ENCODE measurements at regions not wholly inside any gene's neighbourhood (a gene's known extent, or its start where the extent isn't known, plus 50 kb on each side); places are given as distances from the start of the nearest gene placed in this dataset.
"Not testable (repeated sequence)": the region's sequence is repeated elsewhere in the genome, so short reads cannot be mapped to it uniquely, and the experiment has no call there.

- no peak for DNase-seq
Measured at GRCh38 chr3:5707794-5708193, 520.3 kb downstream of the EDEM1 start.

- no peak for DNase-seq
Measured at GRCh38 chr3:5709714-5710113, 522.2 kb downstream of the EDEM1 start.

- DNase-seq: no peak
Measured at GRCh38 chr3:5710718-5711117, 523.2 kb downstream of the EDEM1 start.

- no peak for DNase-seq
Measured at GRCh38 chr3:5717254-5717653, 529.7 kb downstream of the EDEM1 start.

GRCh38 chr3:5719668-5720067 is 532.2 kb downstream of the EDEM1 start:
- not testable (repeated sequence) for DNase-seq

- DNase-seq: no peak
Measured at GRCh38 chr3:5725801-5726200, 538.3 kb downstream of the EDEM1 start.

- DNase-seq: no peak
Measured at GRCh38 chr3:5726621-5727020, 539.1 kb downstream of the EDEM1 start.

GRCh38 chr3:5727743-5728484 is 540.4 kb downstream of the EDEM1 start:
- DNase-seq: no peak

DNA sequence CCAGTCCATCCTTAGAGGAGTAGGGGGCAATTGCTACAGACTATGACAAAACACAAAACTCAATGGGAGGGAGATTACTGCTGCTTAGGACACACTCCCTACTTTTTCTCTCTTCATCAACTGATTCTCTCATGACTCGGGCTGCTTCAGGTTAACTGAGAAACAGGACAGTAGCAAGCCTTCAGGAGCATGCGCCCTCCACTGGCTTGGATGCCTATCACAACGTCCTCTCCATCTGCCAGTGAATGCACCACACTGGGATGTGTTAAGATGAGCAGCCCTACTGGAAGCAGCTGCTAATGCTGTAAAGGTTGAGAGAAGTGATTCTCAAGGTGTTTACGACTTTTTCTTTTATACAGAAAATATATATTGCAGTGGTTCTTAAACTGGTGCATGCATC is 542.3 kb downstream of the EDEM1 start:
- DNase-seq: no peak

DNA sequence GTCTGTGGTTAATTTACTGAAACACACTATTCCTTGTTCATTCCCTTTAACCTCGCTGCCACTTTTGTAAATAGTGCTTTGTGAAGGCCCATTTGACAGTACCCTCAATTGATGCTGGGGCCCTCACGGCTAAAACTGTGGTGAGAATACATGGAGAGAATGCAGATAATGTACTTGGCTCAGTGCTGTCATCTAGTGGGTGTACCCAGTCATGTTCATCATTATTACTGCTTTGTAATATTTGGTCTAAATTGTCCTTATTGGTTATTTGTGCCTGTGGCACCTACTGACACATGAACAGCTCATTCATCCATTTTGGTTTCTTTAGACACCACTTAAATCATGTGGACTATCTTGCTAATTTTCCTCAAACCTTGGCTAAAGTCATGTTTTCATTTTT is 543.6 kb downstream of the EDEM1 start:
- DNase-seq: no peak

DNA sequence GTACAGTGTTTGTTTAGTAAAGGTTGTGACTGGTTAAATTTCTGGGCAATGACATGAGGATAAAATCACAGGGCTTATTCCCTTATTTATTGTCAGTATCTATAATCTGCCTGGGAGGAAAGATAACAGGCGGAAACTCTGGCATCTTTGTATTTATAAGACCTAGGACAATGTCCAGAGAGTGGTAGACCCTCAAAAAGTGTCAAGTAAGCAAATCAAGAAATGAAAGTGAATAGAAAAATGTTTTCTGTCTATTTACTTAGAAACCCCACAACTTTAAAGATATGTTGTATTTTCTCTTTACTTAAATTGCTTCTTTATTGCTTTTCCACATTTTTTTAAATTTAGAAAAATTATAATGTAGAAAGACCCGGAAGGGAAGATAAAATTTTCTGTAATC is 544.6 kb downstream of the EDEM1 start:
- DNase-seq: no peak

DNA sequence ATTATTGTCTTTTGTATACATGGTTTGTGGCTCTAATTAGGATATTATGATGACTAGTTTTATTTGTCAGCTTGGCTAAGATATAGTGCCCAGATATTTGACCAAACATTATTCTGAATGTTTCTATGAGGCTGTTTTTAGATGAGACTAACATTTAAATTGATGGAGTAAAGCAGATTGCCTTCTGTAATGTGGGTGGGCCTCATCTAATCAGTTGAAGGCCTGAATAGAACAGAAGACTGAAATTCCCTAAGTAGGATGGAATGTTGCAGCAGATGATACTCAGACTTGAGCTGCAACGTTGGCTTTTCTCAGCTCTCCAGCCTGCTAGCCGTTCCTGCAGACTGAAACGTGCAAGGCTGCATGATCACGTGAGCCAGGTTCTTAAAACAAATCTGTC is 546.5 kb downstream of the EDEM1 start:
- DNase-seq: no peak

DNA sequence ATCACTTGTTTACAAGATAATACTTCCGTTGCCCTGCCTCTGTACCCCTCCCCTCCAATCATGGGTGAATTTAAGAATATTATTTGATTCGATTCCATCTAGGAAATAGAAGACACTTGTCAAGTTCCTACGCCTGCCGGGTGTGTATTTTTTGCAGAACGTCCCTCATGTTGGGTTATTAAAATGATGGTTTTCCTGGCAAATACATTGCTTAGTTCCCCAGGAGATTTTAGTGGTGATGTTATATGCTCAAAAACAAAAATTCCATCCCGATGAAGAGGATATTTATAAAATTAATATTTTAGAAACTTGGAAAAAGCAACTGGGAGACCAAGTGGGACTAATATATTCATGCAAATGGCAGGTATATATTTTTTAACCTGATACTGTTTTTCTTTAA is 548.4 kb downstream of the EDEM1 start:
- no peak for DNase-seq

DNA sequence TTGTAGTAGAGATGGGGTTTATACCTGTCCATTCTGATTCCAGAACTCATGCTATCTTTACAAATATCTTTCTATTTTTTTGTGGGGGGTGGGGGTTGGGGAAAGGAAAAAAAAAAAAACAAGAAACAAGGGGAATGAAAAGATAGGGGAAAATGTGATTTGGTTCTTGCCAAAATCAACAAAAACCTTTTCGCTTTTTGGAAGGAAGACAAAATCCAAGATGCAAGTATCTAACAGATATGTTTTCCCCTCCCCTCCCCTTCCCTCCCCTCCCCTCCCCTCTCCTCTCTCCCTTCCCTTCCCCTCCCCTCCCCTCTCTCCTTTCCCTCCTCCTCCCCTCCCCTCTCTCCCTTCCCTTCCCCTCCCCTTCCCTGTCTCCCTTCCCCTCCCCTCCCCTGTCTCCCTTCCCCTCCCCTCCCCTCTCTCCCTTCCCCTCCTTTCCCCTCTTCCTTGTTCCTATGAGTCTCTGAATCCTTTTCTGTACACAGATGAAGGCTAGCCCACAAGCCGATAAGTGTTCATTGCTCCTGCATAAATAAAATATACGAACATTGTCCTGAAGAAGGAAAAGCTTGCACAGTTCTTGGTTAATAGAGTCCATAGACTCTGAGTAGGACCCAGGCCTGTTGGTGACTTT is 551.9 kb downstream of the EDEM1 start:
- no peak for DNase-seq

DNA sequence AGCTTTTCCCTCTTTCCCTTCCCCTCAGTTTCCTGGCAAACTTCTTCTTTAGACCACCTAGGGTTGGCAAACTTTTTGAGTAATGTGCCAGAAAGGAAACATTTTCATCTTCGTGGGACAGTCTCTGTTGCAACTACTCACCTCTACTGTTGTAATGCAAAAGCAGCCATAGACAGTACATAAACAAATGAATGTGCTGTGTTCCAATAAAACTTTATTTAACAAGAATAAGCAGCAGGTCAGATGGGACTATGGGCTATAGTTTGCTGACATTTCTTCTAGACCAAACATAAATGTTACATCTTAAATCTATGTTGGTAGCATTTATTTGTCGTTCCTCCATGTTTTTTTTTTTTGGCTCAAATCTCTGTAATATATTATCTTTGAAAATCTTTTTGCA is 552.4 kb downstream of the EDEM1 start:
- DNase-seq: no peak

DNA sequence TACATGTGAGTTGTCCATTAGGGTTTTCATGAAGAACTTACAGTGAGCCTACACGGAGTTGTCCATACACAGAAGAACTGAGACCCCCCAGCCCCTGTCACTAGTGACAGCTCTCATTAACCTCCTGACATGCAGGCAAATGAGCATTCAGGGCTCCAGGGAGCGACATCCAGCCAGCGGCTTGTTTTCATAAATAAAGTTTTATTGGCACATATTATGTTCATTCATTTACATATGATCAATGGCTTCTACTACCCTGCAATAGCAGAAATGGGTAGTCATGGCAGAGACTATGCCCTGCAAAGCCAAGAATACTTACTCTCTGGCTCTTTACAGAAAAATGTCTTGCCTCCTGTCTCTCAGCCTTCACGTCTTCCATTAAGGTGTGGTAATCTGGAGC is 553.5 kb downstream of the EDEM1 start:
- DNase-seq: no peak

DNA sequence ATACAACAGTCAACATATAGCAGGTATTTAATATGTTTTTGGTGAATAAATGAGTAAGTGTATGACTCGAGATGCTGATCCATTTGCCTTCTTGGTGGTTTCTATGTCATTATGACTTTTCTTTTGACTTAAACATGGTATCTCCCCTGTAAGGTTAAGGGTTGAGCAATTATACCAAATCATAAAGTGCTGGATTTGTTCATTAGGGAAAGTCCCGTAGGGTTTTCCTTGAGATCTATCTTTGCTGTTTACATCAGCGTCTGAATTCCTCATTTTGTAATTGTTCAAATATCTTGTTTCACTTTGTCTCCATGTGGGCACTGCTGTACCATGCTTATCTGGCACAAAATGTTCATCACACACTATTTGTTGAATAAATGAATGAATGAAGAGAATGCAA is 562.6 kb downstream of the EDEM1 start:
- no peak for DNase-seq

GRCh38 chr3:5750874-5751640 is 563.5 kb downstream of the EDEM1 start:
- DNase-seq: no peak

DNA sequence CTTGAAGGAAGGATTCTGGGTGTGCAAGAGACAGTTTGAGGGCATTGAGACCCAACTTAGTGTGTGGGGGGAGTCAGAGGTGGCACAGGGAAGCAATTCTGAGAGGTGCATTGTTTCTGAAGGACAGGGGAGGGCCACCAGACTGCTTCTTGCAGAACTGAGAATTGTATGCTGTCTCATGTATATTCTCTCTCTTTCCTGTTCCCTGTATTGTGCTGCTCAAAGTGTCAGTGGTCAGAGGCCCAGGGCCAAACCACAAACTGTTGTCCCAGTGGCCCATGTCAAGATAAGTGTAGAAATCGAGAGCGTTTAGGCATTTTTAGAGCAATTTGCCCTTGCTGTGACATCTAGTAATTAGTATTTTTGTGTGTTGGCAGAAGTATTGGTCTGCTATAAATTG is 567.1 kb downstream of the EDEM1 start:
- DNase-seq: no peak

- DNase-seq: no peak
Measured at GRCh38 chr3:5756443-5756842, 568.9 kb downstream of the EDEM1 start.

DNA sequence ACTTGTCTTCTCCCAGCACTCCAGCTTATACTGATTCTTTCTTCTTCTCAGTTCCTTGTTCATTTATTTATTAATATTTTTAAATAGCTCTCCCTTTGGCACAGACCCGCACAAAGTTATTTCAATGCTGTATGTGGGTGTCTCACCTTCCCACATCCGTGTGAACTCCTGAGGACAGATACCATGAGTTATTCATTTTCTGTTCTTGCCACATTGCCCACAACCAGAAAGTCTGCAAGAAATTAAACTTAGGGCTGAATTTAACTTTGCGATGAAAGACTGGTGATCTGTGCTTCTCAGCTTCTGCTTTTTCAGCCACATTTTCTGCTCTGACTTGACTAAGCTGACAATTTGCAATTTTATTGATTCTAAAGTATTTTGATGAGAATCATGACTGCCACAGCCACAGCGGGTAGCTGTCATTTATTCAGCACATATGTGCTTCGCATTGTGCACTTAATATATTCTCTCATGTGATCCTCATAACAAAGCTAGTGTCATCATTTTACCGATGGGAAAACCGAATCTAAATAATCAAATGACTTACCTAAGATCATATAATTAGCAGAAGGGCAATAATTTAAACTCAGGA is 569.8 kb downstream of the EDEM1 start:
- DNase-seq: no peak

- DNase-seq: no peak
Measured at GRCh38 chr3:5758699-5759098, 571.2 kb downstream of the EDEM1 start.

DNA sequence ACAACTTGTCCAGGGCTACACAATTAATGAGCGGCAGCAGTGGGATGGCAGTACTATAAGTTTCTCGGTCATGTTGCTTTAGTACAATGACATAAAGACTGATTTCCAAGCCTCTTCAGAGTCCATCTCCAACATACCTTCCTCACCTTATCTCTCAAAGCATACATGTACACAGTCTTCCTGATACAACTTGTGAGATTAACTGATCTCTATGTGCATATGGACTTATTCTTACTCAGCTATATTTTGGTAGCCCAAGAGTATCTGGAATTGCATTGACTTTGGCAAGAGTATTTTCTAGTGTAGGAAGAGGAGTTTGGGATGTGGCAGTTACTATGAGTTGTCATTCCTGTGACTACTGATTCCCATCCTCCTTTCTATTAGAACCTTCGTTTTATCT is 575.0 kb downstream of the EDEM1 start:
- DNase-seq: no peak

DNA sequence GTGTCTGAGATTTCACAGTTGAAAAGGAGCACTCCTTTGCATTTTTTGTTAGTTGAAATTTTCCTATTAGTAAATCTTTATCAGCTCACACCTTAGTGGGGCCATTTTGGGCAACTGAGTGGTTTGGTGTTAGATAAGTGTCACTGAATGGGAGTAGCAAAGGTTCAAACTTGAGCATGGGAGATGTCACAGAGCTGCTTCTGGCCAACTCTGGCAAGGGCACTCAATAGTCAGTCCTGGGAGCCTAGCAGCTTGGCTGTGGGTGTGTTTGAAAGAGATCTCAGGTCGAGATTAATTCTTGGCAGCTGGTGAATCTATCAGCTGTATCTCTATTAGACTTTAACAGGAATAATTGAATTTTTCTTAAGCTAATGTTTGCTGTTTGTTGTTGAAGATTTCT is 579.3 kb downstream of the EDEM1 start:
- no peak for DNase-seq
